Stimulated activated CD4-positive, alpha-beta T cell treated with anti-CD3 and anti-CD28 coated beads, Interleukin-2, amount 100 ng/mL, for 4 hours (primary cell): ENCODE measurements at regions not wholly inside any gene's neighbourhood (a gene's known extent, or its start where the extent isn't known, plus 50 kb on each side); places are given as distances from the start of the nearest gene placed in this dataset.

Experiments used
- DNase-seq: peaks from one replicate; pipeline ENCODE4 v3.0.0-alpha.2; 2020; ENCODE audit warnings: low read depth

- DNase-seq, result no peak
These were observed 296.1 kb downstream of the TFAP2C start for GRCh38 chr20:56925082-56925830.

- no peak for DNase-seq
These were observed 296.7 kb downstream of the TFAP2C start for GRCh38 chr20:56925831-56926170.

GRCh38 chr20:56926501-56926900 lies 297.4 kb downstream of the TFAP2C start:
- DNase-seq, result no peak

GRCh38 chr20:56927127-56927526 lies 298.0 kb downstream of the TFAP2C start:
- no peak for DNase-seq

GRCh38 chr20:56928007-56928406 lies 298.9 kb downstream of the TFAP2C start:
- no peak for DNase-seq

- DNase-seq, result no peak
These were observed 300.5 kb downstream of the TFAP2C start for GRCh38 chr20:56929606-56930005.

- DNase-seq, result no peak
These were observed 301.8 kb downstream of the TFAP2C start for GRCh38 chr20:56930876-56931275.

- DNase-seq, result no peak
These were observed 303.6 kb downstream of the TFAP2C start for GRCh38 chr20:56932575-56933330.

GRCh38 chr20:56933331-56933698 lies 304.2 kb downstream of the TFAP2C start:
- DNase-seq, result no peak

GRCh38 chr20:56934888-56935287 lies 305.8 kb downstream of the TFAP2C start:
- no peak for DNase-seq

- no peak for DNase-seq
These were observed 311.4 kb downstream of the TFAP2C start for GRCh38 chr20:56940466-56940865.

GRCh38 chr20:56941101-56941686 lies 312.1 kb downstream of the TFAP2C start:
- DNase-seq, result no peak

- no peak for DNase-seq
These were observed 315.1 kb downstream of the TFAP2C start for GRCh38 chr20:56943946-56944945.

GRCh38 chr20:56945057-56945456 lies 316.0 kb downstream of the TFAP2C start:
- DNase-seq, result no peak

- DNase-seq, result no peak
These were observed 316.8 kb downstream of the TFAP2C start for GRCh38 chr20:56945901-56946300.

GRCh38 chr20:56949318-56949717 lies 317.1 kb downstream of the BMP7 start:
- no peak for DNase-seq

GRCh38 chr20:56952258-56953047 lies 314.0 kb downstream of the BMP7 start:
- no peak for DNase-seq

GRCh38 chr20:56953048-56953586 lies 313.3 kb downstream of the BMP7 start:
- no peak for DNase-seq

- no peak for DNase-seq
These were observed 311.6 kb downstream of the BMP7 start for GRCh38 chr20:56954797-56955196.

- DNase-seq, result no peak
These were observed 310.8 kb downstream of the BMP7 start for GRCh38 chr20:56955680-56956079.

GRCh38 chr20:56956534-56956933 lies 309.9 kb downstream of the BMP7 start:
- DNase-seq, result no peak
